ENCODE measurements at regions not wholly inside any gene's neighbourhood (a gene's known extent, or its start where the extent isn't known, plus 50 kb on each side); places are given as distances from the start of the nearest gene placed in this dataset.

DNA sequence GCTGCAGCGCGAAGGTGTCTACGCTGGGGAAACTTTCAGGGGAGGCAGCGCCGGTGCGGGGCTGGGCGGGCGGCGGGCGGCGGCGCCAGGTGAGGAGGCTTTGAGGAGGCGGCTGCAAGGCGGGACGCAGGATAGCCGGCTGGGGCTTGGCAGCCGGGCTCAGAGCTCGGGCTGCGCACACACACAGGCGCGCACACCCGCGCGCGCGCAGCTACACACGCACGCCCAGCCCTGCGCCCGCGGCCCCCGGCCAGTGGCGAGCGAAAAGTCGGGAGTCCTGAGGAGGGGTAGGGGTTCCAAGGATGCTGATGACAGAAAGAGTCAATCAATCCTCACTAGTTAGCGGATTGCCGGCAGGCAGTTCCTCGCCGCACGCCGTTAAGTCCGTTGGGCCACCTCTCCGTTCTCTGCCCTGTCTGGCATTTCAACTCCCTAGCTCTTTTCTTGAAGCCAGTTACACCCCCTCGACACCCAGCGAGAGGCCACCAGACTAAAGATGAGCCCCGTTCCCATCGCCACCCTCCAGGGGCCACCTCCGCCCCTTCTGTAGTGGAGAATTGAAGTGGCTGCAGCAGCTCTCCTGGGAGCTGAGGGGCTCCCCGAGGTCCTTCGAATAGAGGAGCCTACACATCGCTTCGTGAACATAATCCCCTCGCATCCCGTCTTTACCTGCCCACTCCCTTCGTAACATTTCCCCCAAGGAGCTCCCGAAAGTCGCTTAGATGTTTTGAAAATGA is 1640.3 kb upstream of the C9orf72 start, which contains the start of gene LINGO2:
TSS of gene LINGO2 (minus strand) at position 185 of the 737 bp plus-strand sequence.
- TF ChIP-seq, protein P1, sequence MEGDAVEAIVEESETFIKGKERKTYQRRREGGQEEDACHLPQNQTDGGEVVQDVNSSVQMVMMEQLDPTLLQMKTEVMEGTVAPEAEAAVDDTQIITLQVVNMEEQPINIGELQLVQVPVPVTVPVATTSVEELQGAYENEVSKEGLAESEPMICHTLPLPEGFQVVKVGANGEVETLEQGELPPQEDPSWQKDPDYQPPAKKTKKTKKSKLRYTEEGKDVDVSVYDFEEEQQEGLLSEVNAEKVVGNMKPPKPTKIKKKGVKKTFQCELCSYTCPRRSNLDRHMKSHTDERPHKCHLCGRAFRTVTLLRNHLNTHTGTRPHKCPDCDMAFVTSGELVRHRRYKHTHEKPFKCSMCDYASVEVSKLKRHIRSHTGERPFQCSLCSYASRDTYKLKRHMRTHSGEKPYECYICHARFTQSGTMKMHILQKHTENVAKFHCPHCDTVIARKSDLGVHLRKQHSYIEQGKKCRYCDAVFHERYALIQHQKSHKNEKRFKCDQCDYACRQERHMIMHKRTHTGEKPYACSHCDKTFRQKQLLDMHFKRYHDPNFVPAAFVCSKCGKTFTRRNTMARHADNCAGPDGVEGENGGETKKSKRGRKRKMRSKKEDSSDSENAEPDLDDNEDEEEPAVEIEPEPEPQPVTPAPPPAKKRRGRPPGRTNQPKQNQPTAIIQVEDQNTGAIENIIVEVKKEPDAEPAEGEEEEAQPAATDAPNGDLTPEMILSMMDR (IDR thresholded peaks at IDR 0.05; ENCODE audit: low read depth, low read length) = no peak
- DNase-seq (ENCODE audit: extremely low read depth, low read depth) = no peak

DNA sequence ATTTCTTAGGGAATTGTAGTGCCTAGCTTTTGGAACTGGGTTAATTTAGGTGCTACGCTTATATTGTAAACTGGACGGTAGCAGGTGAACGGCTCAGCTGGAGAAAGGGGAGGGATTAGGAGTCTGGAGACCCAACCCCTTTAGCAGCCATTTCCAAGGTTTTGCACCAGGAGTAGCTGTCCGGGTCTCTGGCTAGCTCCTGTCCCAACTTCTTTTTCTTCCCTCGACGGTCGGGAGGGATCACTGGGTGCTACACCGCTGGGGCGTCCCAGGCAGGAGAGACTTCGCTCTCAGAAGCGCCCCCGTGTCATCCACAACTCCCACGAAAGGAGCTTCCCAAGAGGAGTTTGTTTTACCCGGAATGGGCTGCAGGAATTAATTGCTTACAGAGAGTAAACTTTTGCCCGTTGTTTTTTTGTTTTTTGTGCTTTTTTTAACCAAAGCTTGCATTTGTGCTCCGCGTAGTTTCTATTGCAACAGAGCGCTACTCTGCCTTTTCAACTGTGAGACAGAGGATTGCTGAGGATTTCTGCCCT is 1640.9 kb upstream of the C9orf72 start:
- DNase-seq (ENCODE audit: extremely low read depth, low read depth) = no peak
- TF ChIP-seq, protein P1 (IDR thresholded peaks at IDR 0.05; ENCODE audit: low read depth, low read length) = no peak

GRCh38 chr9:29214690-29215253 is 1641.5 kb upstream of the C9orf72 start:
- DNase-seq (ENCODE audit: extremely low read depth, low read depth) = no peak

GRCh38 chr9:29217966-29218365 is 1644.7 kb upstream of the C9orf72 start:
- TF ChIP-seq, protein P1 (IDR thresholded peaks at IDR 0.05; ENCODE audit: low read depth, low read length) = no peak
- DNase-seq (ENCODE audit: extremely low read depth, low read depth) = no peak

More at GRCh38 chr9:29214690-29215253, 1641.5 kb upstream of the C9orf72 start:
- TF ChIP-seq, protein P1 (IDR thresholded peaks at IDR 0.05; ENCODE audit: low read depth, low read length) = no peak

- DNase-seq (ENCODE audit: extremely low read depth, low read depth) = no peak
- TF ChIP-seq, protein P1 (IDR thresholded peaks at IDR 0.05; ENCODE audit: low read depth, low read length) = no peak
Observed at GRCh38 chr9:29220596-29221251, 1647.4 kb upstream of the C9orf72 start.

DNA sequence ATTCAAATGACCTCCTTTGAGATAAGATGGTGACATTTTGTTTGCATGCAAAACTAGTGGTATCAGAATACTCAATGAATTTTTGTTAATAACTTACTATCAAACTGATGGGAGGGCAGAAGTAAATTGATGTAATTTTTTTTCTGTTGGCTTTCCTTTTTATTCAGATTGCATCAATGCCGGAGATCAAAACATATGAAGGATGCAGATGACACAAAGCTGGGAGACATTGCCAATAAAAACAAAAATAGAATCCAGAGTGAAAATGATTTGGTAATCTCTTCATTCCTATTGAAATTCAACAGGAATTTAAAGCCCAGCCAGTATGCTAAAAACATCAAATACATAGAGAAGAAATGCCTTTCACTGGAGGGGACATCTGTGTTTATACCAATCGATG is 1655.3 kb upstream of the C9orf72 start:
- no peak for DNase-seq (ENCODE audit: extremely low read depth, low read depth)

More for the DNA sequence above, 1655.3 kb upstream of the C9orf72 start:
- TF ChIP-seq, protein P1 (IDR thresholded peaks at IDR 0.05; ENCODE audit: low read depth, low read length) = no peak

All from AG09319 (cell line).